HEK293 (cell line): ENCODE measurements at regions not wholly inside any gene's neighbourhood (a gene's known extent, or its start where the extent isn't known, plus 50 kb on each side); places are given as distances from the start of the nearest gene placed in this dataset.
A peak's percentile ranks its signal among the peaks of the same experiment; 100 is the strongest.

Experiments
- CTCF ChIA-PET: fragments of 350-600 bp; formaldehyde crosslinking; extraction: SDS; loops from one replicate; lab custom pipeline; 2021; ENCODE audit warnings: antibody characterized with exemption; lab: Yijun Ruan, JAX
- POLR2A ChIA-PET: fragments of 300-600 bp; formaldehyde crosslinking; extraction: SDS; loops from one replicate; lab custom pipeline; 2020; ENCODE audit warnings: antibody characterized with exemption, inconsistent platforms; lab: Yijun Ruan, JAX
- H3K27ac ChIP-seq: fragments of 200-500 bp; sonication (Bioruptor generic); 2 replicates; pipeline ENCODE4 v1.5.1; 2014; ENCODE audit warnings: low read depth, low read length, control low read depth, inconsistent platforms; ENCODE audit errors: extremely low read depth
- H3K36me3 ChIP-seq, 2 experiments: fragments of 200-500 bp in 1 of 2; sonication (Bioruptor generic) in 1 of 2; 1 replicate in 1 of 2; 2 replicates in 1 of 2; pipeline ENCODE4 v1.5.1; 2014 to 2017; ENCODE audit warnings: inconsistent platforms in 2 of 2, low read length in 2 of 2; ENCODE audit not compliant: control insufficient read depth in 2 of 2, insufficient read depth in 1 of 2
- H3K4me1 ChIP-seq: fragments of 200-500 bp; sonication (Bioruptor generic); 2 replicates; pipeline ENCODE4 v1.5.1; 2014; ENCODE audit warnings: mild to moderate bottlenecking, low read length, inconsistent platforms; ENCODE audit not compliant: control insufficient read depth, insufficient read depth
- H3K4me3 ChIP-seq: 2 replicates; pipeline ENCODE4 v1.5.1; 2011; ENCODE audit warnings: low read depth, mild to moderate bottlenecking, control low read depth, low read length, moderate library complexity
- H3K9me3 ChIP-seq: fragments of 200-500 bp; sonication (Bioruptor generic); 2 replicates; pipeline ENCODE4 v1.5.1; 2014; ENCODE audit warnings: low read depth, low read length, inconsistent platforms; ENCODE audit not compliant: control insufficient read depth, insufficient read depth
- ZNF2 ChIP-seq: fragments of 450-650 bp; formaldehyde crosslinking; IDR thresholded peaks from 2 replicates; pipeline ENCODE4 v1.5.1; 2016; ENCODE audit warnings: missing biosample characterization, missing genetic modification characterization
- ZNF274 ChIP-seq, 2 experiments: fragments of 200-500 bp in 1 of 2; fragments of 450-650 bp in 1 of 2; sonication (Bioruptor generic) in 1 of 2; formaldehyde crosslinking in 1 of 2; IDR thresholded peaks; 2 replicates each; pipeline versions ENCODE4 v1.5.1 to v1.6.1; 2014 to 2016; ENCODE audit warnings: borderline replicate concordance in 1 of 2, inconsistent platforms in 1 of 2, low read length in 1 of 2, missing biosample characterization in 1 of 2, missing genetic modification characterization in 1 of 2
- ZNF341 ChIP-seq: fragments of 450-650 bp; formaldehyde crosslinking; IDR thresholded peaks from 2 replicates; pipeline ENCODE4; 2016; ENCODE audit warnings: low read depth, missing biosample characterization, missing genetic modification characterization
- ZNF398 ChIP-seq: fragments of 450-650 bp; formaldehyde crosslinking; IDR thresholded peaks from 2 replicates; pipeline ENCODE4 v1.5.1; 2017; ENCODE audit warnings: missing biosample characterization, missing genetic modification characterization
- ZNF610 ChIP-seq: fragments of 450-650 bp; formaldehyde crosslinking; IDR thresholded peaks from 2 replicates; pipeline ENCODE4 v1.5.1; 2016; ENCODE audit warnings: missing biosample characterization, missing genetic modification characterization, borderline replicate concordance
- ZNF621 ChIP-seq: fragments of 450-650 bp; formaldehyde crosslinking; IDR thresholded peaks from 2 replicates; pipeline ENCODE4 v1.5.1; 2017; ENCODE audit warnings: missing biosample characterization, missing genetic modification characterization
- ZNF654 ChIP-seq: fragments of 450-650 bp; formaldehyde crosslinking; IDR thresholded peaks from 2 replicates; pipeline ENCODE4 v1.5.1; 2016; ENCODE audit warnings: low read depth, missing biosample characterization, missing genetic modification characterization
- TF ChIP-seq, protein P1 (sequence below): fragments of 450-650 bp; formaldehyde crosslinking; IDR thresholded peaks from 2 replicates; pipeline ENCODE4 v1.5.1; 2016; ENCODE audit warnings: missing biosample characterization, missing genetic modification characterization
- TF ChIP-seq, protein P2 (sequence below): fragments of 450-650 bp; formaldehyde crosslinking; IDR thresholded peaks from 2 replicates; pipeline ENCODE4 v1.5.0; 2017; ENCODE audit warnings: missing biosample characterization, missing genetic modification characterization, borderline replicate concordance
- TF ChIP-seq, protein P3 (sequence below): fragments of 450-650 bp; formaldehyde crosslinking; IDR thresholded peaks from 2 replicates; pipeline ENCODE4 v1.5.1; 2016; ENCODE audit warnings: missing biosample characterization, missing genetic modification characterization, borderline replicate concordance
- TF ChIP-seq, protein P4 (sequence below): fragments of 450-650 bp; formaldehyde crosslinking; optimal IDR thresholded peaks from 2 replicates; pipeline ENCODE3; 2016; ENCODE audit warnings: missing biosample characterization, mild to moderate bottlenecking, missing genetic modification characterization
- TF ChIP-seq, protein P5 (sequence below): fragments of 450-650 bp; formaldehyde crosslinking; IDR thresholded peaks from 2 replicates; pipeline ENCODE4 v1.5.1; 2016; ENCODE audit warnings: missing biosample characterization, missing genetic modification characterization, borderline replicate concordance

GRCh38 chr3:99175276-99175812, 273.8 kb upstream of the DCBLD2 start:
- no peaks in the 10 kb centered on the region for H3K36me3 ChIP-seq
- POLR2A ChIA-PET: no interaction called here
- no peaks in the 10 kb centered on the region for H3K4me1 ChIP-seq
- no peak overlapping the region for H3K27ac ChIP-seq
- H3K9me3 ChIP-seq: no peaks in the 10 kb centered on the region
- TF ChIP-seq ZNF398 (tag by site-specific recombination) (no peak), ZNF341 (tag by site-specific recombination) (no peak), ZNF610 (tag by site-specific recombination) (no peak), ZNF274 (IDR thresholded peaks at IDR 0.05; ENCODE audit: low read length) (no peak), ZNF274 (tag by site-specific recombination; IDR thresholded peaks at IDR 0.05; ENCODE audit: borderline replicate concordance) (no peak)
- H3K4me3 ChIP-seq: no peak overlapping the region
- CTCF ChIA-PET: interaction anchor here (0.6 kb wide), 2 partner anchors 24 to 363 kb away, joined by 4 read pairs; no protein-coding TSS in a partner anchor

- ChIA-PET CTCF (interaction anchor here (0.6 to 2.0 kb wide), 18 partner anchors 8 to 864 kb away, joined by 3 to 29 read pairs (median 3); no protein-coding TSS in a partner anchor), POLR2A (no interaction called here)
- no peaks in the 10 kb centered on the region for H3K9me3 ChIP-seq
- H3K4me1 ChIP-seq: no peaks in the 10 kb centered on the region
- no peak overlapping the region for H3K27ac ChIP-seq
- H3K36me3 ChIP-seq: no peaks in the 10 kb centered on the region
- no peak overlapping the region for H3K4me3 ChIP-seq
- TF ChIP-seq, protein P1, sequence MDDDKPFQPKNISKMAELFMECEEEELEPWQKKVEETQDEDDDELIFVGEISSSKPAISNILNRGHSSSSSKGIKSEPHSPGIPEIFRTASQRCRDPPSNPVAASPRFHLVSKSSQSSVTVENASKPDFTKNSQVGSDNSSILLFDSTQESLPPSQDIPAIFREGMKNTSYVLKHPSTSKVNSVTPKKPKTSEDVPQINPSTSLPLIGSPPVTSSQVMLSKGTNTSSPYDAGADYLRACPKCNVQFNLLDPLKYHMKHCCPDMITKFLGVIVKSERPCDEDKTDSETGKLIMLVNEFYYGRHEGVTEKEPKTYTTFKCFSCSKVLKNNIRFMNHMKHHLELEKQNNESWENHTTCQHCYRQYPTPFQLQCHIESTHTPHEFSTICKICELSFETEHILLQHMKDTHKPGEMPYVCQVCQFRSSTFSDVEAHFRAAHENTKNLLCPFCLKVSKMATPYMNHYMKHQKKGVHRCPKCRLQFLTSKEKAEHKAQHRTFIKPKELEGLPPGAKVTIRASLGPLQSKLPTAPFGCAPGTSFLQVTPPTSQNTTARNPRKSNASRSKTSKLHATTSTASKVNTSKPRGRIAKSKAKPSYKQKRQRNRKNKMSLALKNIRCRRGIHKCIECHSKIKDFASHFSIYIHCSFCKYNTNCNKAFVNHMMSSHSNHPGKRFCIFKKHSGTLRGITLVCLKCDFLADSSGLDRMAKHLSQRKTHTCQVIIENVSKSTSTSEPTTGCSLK (tag by site-specific recombination): no peak
- TF ChIP-seq ZNF2 (tag by site-specific recombination) (0 out of 2 replicates have a peak, but pooled peaks have one; percentile 47), ZNF654 (tag by site-specific recombination) (peak; percentile 73), ZNF621 (tag by site-specific recombination) (no peak)
- TF ChIP-seq, protein P2, sequence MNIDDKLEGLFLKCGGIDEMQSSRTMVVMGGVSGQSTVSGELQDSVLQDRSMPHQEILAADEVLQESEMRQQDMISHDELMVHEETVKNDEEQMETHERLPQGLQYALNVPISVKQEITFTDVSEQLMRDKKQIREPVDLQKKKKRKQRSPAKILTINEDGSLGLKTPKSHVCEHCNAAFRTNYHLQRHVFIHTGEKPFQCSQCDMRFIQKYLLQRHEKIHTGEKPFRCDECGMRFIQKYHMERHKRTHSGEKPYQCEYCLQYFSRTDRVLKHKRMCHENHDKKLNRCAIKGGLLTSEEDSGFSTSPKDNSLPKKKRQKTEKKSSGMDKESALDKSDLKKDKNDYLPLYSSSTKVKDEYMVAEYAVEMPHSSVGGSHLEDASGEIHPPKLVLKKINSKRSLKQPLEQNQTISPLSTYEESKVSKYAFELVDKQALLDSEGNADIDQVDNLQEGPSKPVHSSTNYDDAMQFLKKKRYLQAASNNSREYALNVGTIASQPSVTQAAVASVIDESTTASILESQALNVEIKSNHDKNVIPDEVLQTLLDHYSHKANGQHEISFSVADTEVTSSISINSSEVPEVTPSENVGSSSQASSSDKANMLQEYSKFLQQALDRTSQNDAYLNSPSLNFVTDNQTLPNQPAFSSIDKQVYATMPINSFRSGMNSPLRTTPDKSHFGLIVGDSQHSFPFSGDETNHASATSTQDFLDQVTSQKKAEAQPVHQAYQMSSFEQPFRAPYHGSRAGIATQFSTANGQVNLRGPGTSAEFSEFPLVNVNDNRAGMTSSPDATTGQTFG (tag by site-specific recombination): no peak
- TF ChIP-seq, protein P3, sequence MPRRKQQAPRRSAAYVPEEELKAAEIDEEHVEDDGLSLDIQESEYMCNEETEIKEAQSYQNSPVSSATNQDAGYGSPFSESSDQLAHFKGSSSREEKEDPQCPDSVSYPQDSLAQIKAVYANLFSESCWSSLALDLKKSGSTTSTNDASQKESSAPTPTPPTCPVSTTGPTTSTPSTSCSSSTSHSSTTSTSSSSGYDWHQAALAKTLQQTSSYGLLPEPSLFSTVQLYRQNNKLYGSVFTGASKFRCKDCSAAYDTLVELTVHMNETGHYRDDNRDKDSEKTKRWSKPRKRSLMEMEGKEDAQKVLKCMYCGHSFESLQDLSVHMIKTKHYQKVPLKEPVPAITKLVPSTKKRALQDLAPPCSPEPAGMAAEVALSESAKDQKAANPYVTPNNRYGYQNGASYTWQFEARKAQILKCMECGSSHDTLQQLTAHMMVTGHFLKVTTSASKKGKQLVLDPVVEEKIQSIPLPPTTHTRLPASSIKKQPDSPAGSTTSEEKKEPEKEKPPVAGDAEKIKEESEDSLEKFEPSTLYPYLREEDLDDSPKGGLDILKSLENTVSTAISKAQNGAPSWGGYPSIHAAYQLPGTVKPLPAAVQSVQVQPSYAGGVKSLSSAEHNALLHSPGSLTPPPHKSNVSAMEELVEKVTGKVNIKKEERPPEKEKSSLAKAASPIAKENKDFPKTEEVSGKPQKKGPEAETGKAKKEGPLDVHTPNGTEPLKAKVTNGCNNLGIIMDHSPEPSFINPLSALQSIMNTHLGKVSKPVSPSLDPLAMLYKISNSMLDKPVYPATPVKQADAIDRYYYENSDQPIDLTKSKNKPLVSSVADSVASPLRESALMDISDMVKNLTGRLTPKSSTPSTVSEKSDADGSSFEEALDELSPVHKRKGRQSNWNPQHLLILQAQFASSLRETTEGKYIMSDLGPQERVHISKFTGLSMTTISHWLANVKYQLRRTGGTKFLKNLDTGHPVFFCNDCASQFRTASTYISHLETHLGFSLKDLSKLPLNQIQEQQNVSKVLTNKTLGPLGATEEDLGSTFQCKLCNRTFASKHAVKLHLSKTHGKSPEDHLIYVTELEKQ: no peak
- TF ChIP-seq, protein P4, sequence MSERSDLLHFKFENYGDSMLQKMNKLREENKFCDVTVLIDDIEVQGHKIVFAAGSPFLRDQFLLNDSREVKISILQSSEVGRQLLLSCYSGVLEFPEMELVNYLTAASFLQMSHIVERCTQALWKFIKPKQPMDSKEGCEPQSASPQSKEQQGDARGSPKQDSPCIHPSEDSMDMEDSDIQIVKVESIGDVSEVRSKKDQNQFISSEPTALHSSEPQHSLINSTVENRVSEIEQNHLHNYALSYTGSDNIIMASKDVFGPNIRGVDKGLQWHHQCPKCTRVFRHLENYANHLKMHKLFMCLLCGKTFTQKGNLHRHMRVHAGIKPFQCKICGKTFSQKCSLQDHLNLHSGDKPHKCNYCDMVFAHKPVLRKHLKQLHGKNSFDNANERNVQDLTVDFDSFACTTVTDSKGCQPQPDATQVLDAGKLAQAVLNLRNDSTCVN: no peak
- TF ChIP-seq, protein P5, sequence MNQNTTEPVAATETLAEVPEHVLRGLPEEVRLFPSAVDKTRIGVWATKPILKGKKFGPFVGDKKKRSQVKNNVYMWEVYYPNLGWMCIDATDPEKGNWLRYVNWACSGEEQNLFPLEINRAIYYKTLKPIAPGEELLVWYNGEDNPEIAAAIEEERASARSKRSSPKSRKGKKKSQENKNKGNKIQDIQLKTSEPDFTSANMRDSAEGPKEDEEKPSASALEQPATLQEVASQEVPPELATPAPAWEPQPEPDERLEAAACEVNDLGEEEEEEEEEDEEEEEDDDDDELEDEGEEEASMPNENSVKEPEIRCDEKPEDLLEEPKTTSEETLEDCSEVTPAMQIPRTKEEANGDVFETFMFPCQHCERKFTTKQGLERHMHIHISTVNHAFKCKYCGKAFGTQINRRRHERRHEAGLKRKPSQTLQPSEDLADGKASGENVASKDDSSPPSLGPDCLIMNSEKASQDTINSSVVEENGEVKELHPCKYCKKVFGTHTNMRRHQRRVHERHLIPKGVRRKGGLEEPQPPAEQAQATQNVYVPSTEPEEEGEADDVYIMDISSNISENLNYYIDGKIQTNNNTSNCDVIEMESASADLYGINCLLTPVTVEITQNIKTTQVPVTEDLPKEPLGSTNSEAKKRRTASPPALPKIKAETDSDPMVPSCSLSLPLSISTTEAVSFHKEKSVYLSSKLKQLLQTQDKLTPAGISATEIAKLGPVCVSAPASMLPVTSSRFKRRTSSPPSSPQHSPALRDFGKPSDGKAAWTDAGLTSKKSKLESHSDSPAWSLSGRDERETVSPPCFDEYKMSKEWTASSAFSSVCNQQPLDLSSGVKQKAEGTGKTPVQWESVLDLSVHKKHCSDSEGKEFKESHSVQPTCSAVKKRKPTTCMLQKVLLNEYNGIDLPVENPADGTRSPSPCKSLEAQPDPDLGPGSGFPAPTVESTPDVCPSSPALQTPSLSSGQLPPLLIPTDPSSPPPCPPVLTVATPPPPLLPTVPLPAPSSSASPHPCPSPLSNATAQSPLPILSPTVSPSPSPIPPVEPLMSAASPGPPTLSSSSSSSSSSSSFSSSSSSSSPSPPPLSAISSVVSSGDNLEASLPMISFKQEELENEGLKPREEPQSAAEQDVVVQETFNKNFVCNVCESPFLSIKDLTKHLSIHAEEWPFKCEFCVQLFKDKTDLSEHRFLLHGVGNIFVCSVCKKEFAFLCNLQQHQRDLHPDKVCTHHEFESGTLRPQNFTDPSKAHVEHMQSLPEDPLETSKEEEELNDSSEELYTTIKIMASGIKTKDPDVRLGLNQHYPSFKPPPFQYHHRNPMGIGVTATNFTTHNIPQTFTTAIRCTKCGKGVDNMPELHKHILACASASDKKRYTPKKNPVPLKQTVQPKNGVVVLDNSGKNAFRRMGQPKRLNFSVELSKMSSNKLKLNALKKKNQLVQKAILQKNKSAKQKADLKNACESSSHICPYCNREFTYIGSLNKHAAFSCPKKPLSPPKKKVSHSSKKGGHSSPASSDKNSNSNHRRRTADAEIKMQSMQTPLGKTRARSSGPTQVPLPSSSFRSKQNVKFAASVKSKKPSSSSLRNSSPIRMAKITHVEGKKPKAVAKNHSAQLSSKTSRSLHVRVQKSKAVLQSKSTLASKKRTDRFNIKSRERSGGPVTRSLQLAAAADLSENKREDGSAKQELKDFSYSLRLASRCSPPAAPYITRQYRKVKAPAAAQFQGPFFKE (tag by site-specific recombination): no peak
These were observed 271.5 kb upstream of the DCBLD2 start for GRCh38 chr3:99172736-99173657.
